ENCODE measurements at regions not wholly inside any gene's neighbourhood (a gene's known extent, or its start where the extent isn't known, plus 50 kb on each side); places are given as distances from the start of the nearest gene placed in this dataset.

GRCh38 chr1:105442901-105443300 lies 1613.6 kb upstream of the PRMT6 start:
- TF ChIP-seq CTCF (IDR thresholded peaks at IDR 0.05) (no peak), EZH2phosphoT487 (IDR thresholded peaks at IDR 0.05) (no peak)
